ENCODE measurements at regions not wholly inside any gene's neighbourhood (a gene's known extent, or its start where the extent isn't known, plus 50 kb on each side); places are given as distances from the start of the nearest gene placed in this dataset.

DNA sequence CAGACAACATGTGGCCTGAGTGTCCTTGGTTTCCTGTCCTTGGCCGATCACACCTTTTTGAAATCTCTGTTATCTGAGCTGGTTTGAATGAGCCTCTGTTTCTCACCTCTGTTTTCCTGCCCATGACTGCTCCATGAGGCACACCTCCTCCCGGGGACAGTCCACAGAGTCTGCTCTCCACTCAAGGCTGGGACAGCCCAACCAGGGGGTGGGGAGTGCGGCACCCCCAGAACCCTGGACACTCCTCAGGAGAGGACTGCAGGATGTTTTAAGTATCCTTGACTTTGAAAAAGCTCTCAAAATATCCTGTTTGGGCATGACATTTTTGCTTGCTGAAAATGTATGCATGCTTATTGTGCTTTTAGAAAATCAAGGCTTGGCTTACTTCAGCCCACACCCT lies 333.0 kb upstream of the N4BP1 start:
- ChIA-PET POLR2A (no interaction called here), CTCF (no interaction called here)
- no peak overlapping the region for H3K27ac ChIP-seq (ENCODE audit: low read length)
- no peaks in the 10 kb centered on the region for H3K9me3 ChIP-seq (ENCODE audit: control insufficient read depth, insufficient read depth, low read depth, low read length)
- TF ChIP-seq TCF7L2 (IDR thresholded peaks at IDR 0.05; ENCODE audit: low read depth, low read length) (no peak), SIN3A (IDR thresholded peaks at IDR 0.05; ENCODE audit: borderline replicate concordance, insufficient read depth, low read depth, low read length) (no peak), POLR2AphosphoS5 (IDR thresholded peaks at IDR 0.05; ENCODE audit: low read depth, low read length) (no peak)
- TF ChIP-seq, protein P1, sequence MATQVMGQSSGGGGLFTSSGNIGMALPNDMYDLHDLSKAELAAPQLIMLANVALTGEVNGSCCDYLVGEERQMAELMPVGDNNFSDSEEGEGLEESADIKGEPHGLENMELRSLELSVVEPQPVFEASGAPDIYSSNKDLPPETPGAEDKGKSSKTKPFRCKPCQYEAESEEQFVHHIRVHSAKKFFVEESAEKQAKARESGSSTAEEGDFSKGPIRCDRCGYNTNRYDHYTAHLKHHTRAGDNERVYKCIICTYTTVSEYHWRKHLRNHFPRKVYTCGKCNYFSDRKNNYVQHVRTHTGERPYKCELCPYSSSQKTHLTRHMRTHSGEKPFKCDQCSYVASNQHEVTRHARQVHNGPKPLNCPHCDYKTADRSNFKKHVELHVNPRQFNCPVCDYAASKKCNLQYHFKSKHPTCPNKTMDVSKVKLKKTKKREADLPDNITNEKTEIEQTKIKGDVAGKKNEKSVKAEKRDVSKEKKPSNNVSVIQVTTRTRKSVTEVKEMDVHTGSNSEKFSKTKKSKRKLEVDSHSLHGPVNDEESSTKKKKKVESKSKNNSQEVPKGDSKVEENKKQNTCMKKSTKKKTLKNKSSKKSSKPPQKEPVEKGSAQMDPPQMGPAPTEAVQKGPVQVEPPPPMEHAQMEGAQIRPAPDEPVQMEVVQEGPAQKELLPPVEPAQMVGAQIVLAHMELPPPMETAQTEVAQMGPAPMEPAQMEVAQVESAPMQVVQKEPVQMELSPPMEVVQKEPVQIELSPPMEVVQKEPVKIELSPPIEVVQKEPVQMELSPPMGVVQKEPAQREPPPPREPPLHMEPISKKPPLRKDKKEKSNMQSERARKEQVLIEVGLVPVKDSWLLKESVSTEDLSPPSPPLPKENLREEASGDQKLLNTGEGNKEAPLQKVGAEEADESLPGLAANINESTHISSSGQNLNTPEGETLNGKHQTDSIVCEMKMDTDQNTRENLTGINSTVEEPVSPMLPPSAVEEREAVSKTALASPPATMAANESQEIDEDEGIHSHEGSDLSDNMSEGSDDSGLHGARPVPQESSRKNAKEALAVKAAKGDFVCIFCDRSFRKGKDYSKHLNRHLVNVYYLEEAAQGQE (IDR thresholded peaks at IDR 0.05; ENCODE audit: insufficient read depth in 1 of 2, low read depth in 2 of 2, low read length in 1 of 2) = no peak
- TF ChIP-seq, protein P2, sequence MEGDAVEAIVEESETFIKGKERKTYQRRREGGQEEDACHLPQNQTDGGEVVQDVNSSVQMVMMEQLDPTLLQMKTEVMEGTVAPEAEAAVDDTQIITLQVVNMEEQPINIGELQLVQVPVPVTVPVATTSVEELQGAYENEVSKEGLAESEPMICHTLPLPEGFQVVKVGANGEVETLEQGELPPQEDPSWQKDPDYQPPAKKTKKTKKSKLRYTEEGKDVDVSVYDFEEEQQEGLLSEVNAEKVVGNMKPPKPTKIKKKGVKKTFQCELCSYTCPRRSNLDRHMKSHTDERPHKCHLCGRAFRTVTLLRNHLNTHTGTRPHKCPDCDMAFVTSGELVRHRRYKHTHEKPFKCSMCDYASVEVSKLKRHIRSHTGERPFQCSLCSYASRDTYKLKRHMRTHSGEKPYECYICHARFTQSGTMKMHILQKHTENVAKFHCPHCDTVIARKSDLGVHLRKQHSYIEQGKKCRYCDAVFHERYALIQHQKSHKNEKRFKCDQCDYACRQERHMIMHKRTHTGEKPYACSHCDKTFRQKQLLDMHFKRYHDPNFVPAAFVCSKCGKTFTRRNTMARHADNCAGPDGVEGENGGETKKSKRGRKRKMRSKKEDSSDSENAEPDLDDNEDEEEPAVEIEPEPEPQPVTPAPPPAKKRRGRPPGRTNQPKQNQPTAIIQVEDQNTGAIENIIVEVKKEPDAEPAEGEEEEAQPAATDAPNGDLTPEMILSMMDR (IDR thresholded peaks at IDR 0.05) = no peak
- no peaks in the 10 kb centered on the region for H3K36me3 ChIP-seq (ENCODE audit: control insufficient read depth, insufficient read depth, low read length)
- BruUV-seq (replicated peaks) = no TSS peak
- H3K27me3 ChIP-seq (ENCODE audit: control insufficient read depth, insufficient read depth, low read length) = no peaks in the 10 kb centered on the region
- ATAC-seq (no peak), DNase-seq (ENCODE audit: low read depth, low spot score) (no peak)
- H3K4me1 ChIP-seq (ENCODE audit: control insufficient read depth, insufficient read depth, low read length) = no peaks in the 10 kb centered on the region
- intact Hi-C loops (cut with micrococcal nuclease; ENCODE audit: unreplicated experiment) (no loop called here), in situ Hi-C loops (cut with HindIII; ENCODE audit: low pct_unique_long_range_greater_than_20kb, low sequenced_read_pairs) (no loop called here)
- no peak overlapping the region for H3K4me3 ChIP-seq (ENCODE audit: low read depth in 2 of 2, low read length in 2 of 2)

DNA sequence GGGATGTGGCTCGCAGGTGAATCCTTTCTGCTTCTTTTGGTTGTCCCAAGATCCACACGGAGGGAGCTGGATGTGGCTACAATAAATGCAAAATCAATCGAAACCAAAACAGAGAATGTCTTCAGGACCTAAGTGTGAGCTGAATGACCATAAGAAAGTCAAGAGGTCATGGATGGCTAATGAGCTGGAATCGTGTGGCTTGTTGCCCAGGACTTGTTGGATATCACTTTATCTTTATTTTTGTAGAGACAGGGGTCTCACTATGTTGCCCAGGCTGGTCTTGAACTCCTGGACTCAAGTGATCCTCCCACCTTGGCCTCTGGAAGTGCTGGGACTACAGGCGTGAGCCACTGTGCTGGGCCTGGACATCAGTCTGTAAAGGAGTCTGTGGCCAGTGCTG lies 326.8 kb upstream of the N4BP1 start:
- Histone ChIP-seq H3K27me3 (ENCODE audit: control insufficient read depth, insufficient read depth, low read length) (no peaks in the 10 kb centered on the region), H3K36me3 (ENCODE audit: control insufficient read depth, insufficient read depth, low read length) (no peaks in the 10 kb centered on the region), H3K4me1 (ENCODE audit: control insufficient read depth, insufficient read depth, low read length) (no peaks in the 10 kb centered on the region), H3K4me3 (ENCODE audit: low read depth in 2 of 2, low read length in 2 of 2) (no peak overlapping the region), H3K27ac (ENCODE audit: low read length) (no peak overlapping the region), H3K9me3 (ENCODE audit: control insufficient read depth, insufficient read depth, low read depth, low read length) (no peaks in the 10 kb centered on the region)
- no TSS peak for BruUV-seq (replicated peaks)
- intact Hi-C loops (cut with micrococcal nuclease; ENCODE audit: unreplicated experiment) (no loop called here), in situ Hi-C loops (cut with HindIII; ENCODE audit: low pct_unique_long_range_greater_than_20kb, low sequenced_read_pairs) (no loop called here)
- TF ChIP-seq, protein P2 (IDR thresholded peaks at IDR 0.05) = no peak
- TF ChIP-seq, protein P1 (IDR thresholded peaks at IDR 0.05; ENCODE audit: insufficient read depth in 1 of 2, low read depth in 2 of 2, low read length in 1 of 2) = no peak
- TF ChIP-seq SIN3A (IDR thresholded peaks at IDR 0.05; ENCODE audit: borderline replicate concordance, insufficient read depth, low read depth, low read length) (no peak), POLR2AphosphoS5 (IDR thresholded peaks at IDR 0.05; ENCODE audit: low read depth, low read length) (no peak), TCF7L2 (IDR thresholded peaks at IDR 0.05; ENCODE audit: low read depth, low read length) (no peak)
- ATAC-seq (no peak), DNase-seq (ENCODE audit: low read depth, low spot score) (no peak)
- ChIA-PET POLR2A (no interaction called here), CTCF (no interaction called here)

All from Panc1 (cell line).